Heart right ventricle (tissue), 16 donors: ENCODE measurements at regions not wholly inside any gene's neighbourhood (a gene's known extent, or its start where the extent isn't known, plus 50 kb on each side); places are given as distances from the start of the nearest gene placed in this dataset.

ENCODE experiments used
- ATAC-seq, 8 donors: fragments of 200-7000 bp; cut with Tn5 transposase; one replicate each; pipeline ENCODE4 v1.9.1; 2020; ENCODE audit warnings: mild to moderate bottlenecking in 8 of 8, moderate library complexity in 8 of 8, moderate number of reproducible peaks in 1 of 8
- DNase-seq, 2 donors: peaks; one replicate each; pipeline ENCODE4 v3.0.0-alpha.2; 2020
- H3K27ac ChIP-seq, 10 donors: fragments of 200-600 bp; sonication (generic) in 2 of 10; one replicate each; pipeline versions ENCODE4 v1.5.0 to v1.8.0; 2020 to 2022; ENCODE audit warnings: mild to moderate bottlenecking in 3 of 10
- H3K27me3 ChIP-seq, 7 donors: fragments of 200-600 bp; one replicate each; pipeline ENCODE4 v1.8.0; 2021 to 2022; ENCODE audit warnings: mild to moderate bottlenecking in 2 of 7
- H3K36me3 ChIP-seq, 9 donors: fragments of 200-600 bp; sonication (generic) in 1 of 9; one replicate each; pipeline versions ENCODE4 v1.5.0 to v1.8.0; 2020 to 2022; ENCODE audit warnings: mild to moderate bottlenecking in 2 of 9
- H3K4me1 ChIP-seq, 9 donors: fragments of 200-600 bp; sonication (generic) in 1 of 9; one replicate each; pipeline versions ENCODE4 v1.5.0 to v1.8.0; 2020 to 2022; ENCODE audit warnings: mild to moderate bottlenecking in 4 of 9
- H3K4me3 ChIP-seq, 10 donors: fragments of 200-600 bp; sonication (generic) in 2 of 10; one replicate each; pipeline versions ENCODE4 v1.5.0 to v1.8.0; 2020 to 2022; ENCODE audit warnings: mild to moderate bottlenecking in 7 of 10, moderate library complexity in 2 of 10
- H3K9me3 ChIP-seq, 11 donors: fragments of 200-600 bp in 10 of 11; sonication (generic) in 2 of 11; one replicate each; pipeline versions ENCODE4 v1.5.0 to v1.8.0; 2013 to 2022; ENCODE audit warnings: mild to moderate bottlenecking in 2 of 11, control low read depth in 1 of 11, moderate library complexity in 1 of 11
- CTCF ChIP-seq, 9 donors: fragments of 200-600 bp; sonication (generic) in 2 of 9; IDR thresholded peaks; one replicate each; pipeline versions ENCODE4 v1.5.0 to v1.8.0; 2021 to 2022; ENCODE audit warnings: antibody characterized with exemption in 9 of 9, mild to moderate bottlenecking in 5 of 9, moderate library complexity in 1 of 9
- WGBS, 2 donors: extraction: QIAGEN DNeasy Blood & Tissue Kit; methylation state at CpG; one replicate each; pipeline ENCODE4 v1.1.7; 2013; ENCODE audit warnings: inconsistent platforms in 1 of 2; 5-methylcytosine and 5-hydroxymethylcytosine counted together
- intact Hi-C, 10 donors: fragments of 100-400 bp; cut with DNase I; formaldehyde crosslinking; loops; one replicate each; pipeline versions ENCODE4 v1.11.1 to v1.14.2; 2022
- donor health status: Arrhythmogenic right ventricular cardiomyopathy.
- donor health status: ischemic (EF 13 %, LVEDD 7.1; RV severe dilation, severe dysfunction).
- donor health status: healthy with polysubstance abuse.
- donor health status: DM: no; HTN: yes; CAD: no.
- donor health status: DM: no; HTN: no; CAD: no.
- donor health status: ischemic (EF 25% LVEDD 6.9; RV normal size, moderate dysfunction).
- donor health status: ischemic (EF 25% LVEDD 5.7; RV mildly dilated, moderate dysfunction).
- donor health status: healthy.
- donor health status: DM: yes; HTN: yes; CAD: no.
- donor health status: Ischemic cardiomyopathy.
- donor health status: ischemic (EF 35%, LVEDD 5.7; RV mildly dilated, moderate dysfunction).
- donor health status: nonischemic (EF 11% LVEDD 7.7; RV severe dilation, severe dysfunction).
- donor health status: DM: yes; HTN: yes; CAD: no.
- donor health status: PGD.
- donor health status: ischemic (EF 29% LVEDD 5.4; RV normal size, mild dysfunction).
- donor health status: nonischemic (EF 23%, LVEDD 6.1; RV moderate dilation, normal function).

DNA sequence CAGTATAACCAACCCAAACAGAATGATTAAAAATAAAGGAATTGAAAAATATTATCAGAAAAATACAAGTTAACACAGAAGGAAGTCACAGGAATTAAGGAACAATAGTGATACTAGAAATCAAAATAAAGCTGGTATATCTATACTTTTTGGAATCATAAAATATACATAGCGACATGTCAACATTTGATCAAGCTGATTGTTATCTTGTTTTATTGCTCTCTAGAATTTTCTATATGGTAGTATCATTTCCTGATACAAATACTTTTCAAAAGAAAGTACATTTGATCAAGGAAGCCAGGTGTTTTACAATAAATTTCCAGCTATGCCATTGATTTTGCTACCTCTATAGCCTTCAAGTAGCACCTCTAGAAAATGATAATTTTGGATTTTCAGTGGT lies 489.5 kb upstream of the PKN2 start:
- no peak overlapping the region for H3K4me3 ChIP-seq
- H3K9me3 ChIP-seq, result no peaks in the 10 kb centered on the region
- 93 to 100% methylated on average over 1 of the region's 1 CpG for WGBS, 2 donors
- no peak for ATAC-seq
- TF ChIP-seq CTCF (IDR thresholded peaks at IDR 0.05), result no peak
- intact Hi-C loops, result no loop called here
- no peaks in the 10 kb centered on the region for H3K36me3 ChIP-seq
- H3K4me1 ChIP-seq, result no peaks in the 10 kb centered on the region
- H3K27ac ChIP-seq, result no peak overlapping the region
- no peaks in the 10 kb centered on the region for H3K27me3 ChIP-seq
- no peak for DNase-seq

- Histone ChIP-seq H3K36me3 (no peaks in the 10 kb centered on the region), H3K9me3 (no peaks in the 10 kb centered on the region), H3K27ac (no peak overlapping the region), H3K27me3 (no peaks in the 10 kb centered on the region), H3K4me3 (no peak overlapping the region), H3K4me1 (no peaks in the 10 kb centered on the region)
- WGBS, 2 donors, result 77 to 86% methylated on average over 3 of the region's 3 CpGs
- ATAC-seq, result no peak
- TF ChIP-seq CTCF (IDR thresholded peaks at IDR 0.05), result no peak
- no peak for DNase-seq
- intact Hi-C loops, result no loop called here
Measured at GRCh38 chr1:88200545-88200944, 483.5 kb upstream of the PKN2 start.

DNA sequence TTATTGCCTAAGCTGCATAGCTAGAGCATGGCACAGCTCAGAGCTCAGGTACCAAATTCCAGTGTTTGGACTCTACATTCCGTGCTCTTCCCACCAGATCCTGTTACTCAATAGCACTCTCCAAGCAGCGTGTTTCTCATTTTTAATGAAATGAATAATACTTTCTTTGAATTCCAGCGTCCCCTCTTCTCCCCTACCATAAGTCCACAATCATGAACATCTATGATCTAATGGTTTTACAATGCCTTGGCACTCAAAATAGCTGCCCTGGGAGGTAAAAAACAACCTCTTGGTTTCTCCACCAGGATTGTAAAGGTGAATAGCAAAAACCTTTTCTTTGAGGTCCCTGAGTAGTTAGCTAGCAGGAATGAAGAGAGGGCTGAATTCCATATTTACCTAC lies 480.0 kb upstream of the PKN2 start:
- no peak overlapping the region for H3K27ac ChIP-seq
- DNase-seq (no peak), ATAC-seq (no peak)
- intact Hi-C loops, result no loop called here
- 58% methylated on average over 3 of the region's 3 CpGs for WGBS, 2 donors
- H3K27me3 ChIP-seq, result peaks cover 0 to 2% (median 0%) of the 10 kb centered on the region in 7 donors
- no peaks in the 10 kb centered on the region for H3K36me3 ChIP-seq
- TF ChIP-seq CTCF (IDR thresholded peaks at IDR 0.05), result no peak
- no peak overlapping the region for H3K4me3 ChIP-seq
- no peaks in the 10 kb centered on the region for H3K9me3 ChIP-seq
- no peaks in the 10 kb centered on the region for H3K4me1 ChIP-seq

DNA sequence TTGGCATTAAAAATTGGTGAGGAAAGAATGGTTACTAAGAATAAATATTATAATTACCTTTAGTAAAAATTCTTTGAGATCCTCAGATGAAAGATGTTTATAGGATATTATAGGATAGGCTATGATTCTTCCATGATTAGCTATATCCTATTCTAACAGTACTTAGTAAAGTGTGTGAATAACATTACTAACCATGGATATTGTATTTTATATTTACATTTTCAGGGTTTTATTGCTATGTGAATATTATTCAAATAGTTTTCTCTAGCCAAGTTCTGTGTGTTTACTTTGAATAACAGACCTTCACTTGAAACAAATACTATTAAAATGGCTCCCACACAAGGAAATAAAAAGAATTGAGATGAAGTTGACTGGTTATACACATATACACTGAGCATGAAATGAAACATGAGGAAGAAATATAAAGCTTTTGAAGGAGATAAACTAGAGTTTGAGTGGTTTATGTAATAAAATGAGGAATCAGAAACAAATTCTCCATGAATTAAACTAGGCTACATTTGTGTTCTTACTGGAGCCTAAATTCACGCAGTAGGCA lies 479.4 kb upstream of the PKN2 start:
- Histone ChIP-seq H3K27me3 (peaks cover 0 to 2% (median 0%) of the 10 kb centered on the region in 7 donors), H3K9me3 (no peaks in the 10 kb centered on the region), H3K4me3 (no peak overlapping the region), H3K27ac (no peak overlapping the region), H3K4me1 (no peaks in the 10 kb centered on the region), H3K36me3 (no peaks in the 10 kb centered on the region)
- ATAC-seq (no peak), DNase-seq (no peak)
- TF ChIP-seq CTCF (IDR thresholded peaks at IDR 0.05), result no peak
- 81 to 87% methylated on average over 1 of the region's 1 CpG for WGBS, 2 donors
- intact Hi-C loops, result no loop called here
